ENCODE measurements at regions not wholly inside any gene's neighbourhood (a gene's known extent, or its start where the extent isn't known, plus 50 kb on each side); places are given as distances from the start of the nearest gene placed in this dataset.

GRCh38 chr9:38201844-38202243 is 132.8 kb upstream of the SHB start:
- no peak overlapping the region for H3K4me3 Mint-ChIP-seq
- H3K27me3 Mint-ChIP-seq (ENCODE audit: low read depth), result peaks cover 99% of the 10 kb centered on the region

More at GRCh38 chr9:38201844-38202243, 132.8 kb upstream of the SHB start:
- H3K23me2 ChIP-seq (ENCODE audit: insufficient read length, low read depth, low read length, poor library complexity, severe bottlenecking), result no peaks in the 10 kb centered on the region
- H3T11ph ChIP-seq (ENCODE audit: low read length), result no peak overlapping the region
- no peak for TF ChIP-seq CTCF (conservative IDR thresholded peaks at IDR 0.05)
- H3K27me3 ChIP-seq (ENCODE audit: insufficient read depth, low read length), result no peaks in the 10 kb centered on the region; the same call in 1 of the 2 replicates
- peaks cover 7 to 12% of the 10 kb centered on the region in 2 experiments; a peak in 4 of 5 replicates for H3K9me3 Mint-ChIP-seq
- H4K91ac ChIP-seq (ENCODE audit: insufficient read length, low read depth, low read length), result no peak overlapping the region
- no CpG with 5 or more reads among the region's 3 CpGs for WGBS (ENCODE audit: extremely low coverage, insufficient read length, low lambda C conversion rate)
- H3K36me3 Mint-ChIP-seq (ENCODE audit: insufficient read depth in 1 of 3, low read depth in 3 of 3), result peaks cover 0 to 13% (median 1%) of the 10 kb centered on the region in 3 experiments; a peak in 2 of 7 replicates
- H3K4me1 Mint-ChIP-seq, result peaks cover 12 to 26% of the 10 kb centered on the region in 2 experiments
- no peaks in the 10 kb centered on the region for H4K20me1 ChIP-seq (ENCODE audit: control insufficient read depth, insufficient read depth, insufficient read length)
- H3K4me2 ChIP-seq (ENCODE audit: insufficient read depth, insufficient read length, low read length), result no peak overlapping the region
- DNase-seq, result no peak
- H2AFZ ChIP-seq (ENCODE audit: low read length), result no peak overlapping the region
- H2BK12ac ChIP-seq (ENCODE audit: insufficient read length, low read depth, low read length), result no peak overlapping the region
- no peak overlapping the region for H2BK15ac ChIP-seq (ENCODE audit: low read depth, low read length)
- no peak overlapping the region for H3K27ac Mint-ChIP-seq
- H3K14ac ChIP-seq (ENCODE audit: insufficient read depth, low read length), result no peak overlapping the region
- H2AK5ac ChIP-seq (ENCODE audit: insufficient read length, low read length), result no peak overlapping the region
- no peaks in the 10 kb centered on the region for H3K79me1 ChIP-seq (ENCODE audit: insufficient read depth, low read depth, low read length, poor library complexity, severe bottlenecking)
- no peak overlapping the region for H2BK5ac ChIP-seq (ENCODE audit: insufficient read length, low read length)
- H4K5ac ChIP-seq (ENCODE audit: insufficient read length, low read depth, low read length), result no peak overlapping the region
- no peaks in the 10 kb centered on the region for H3K9me3 ChIP-seq (ENCODE audit: control insufficient read depth, low read depth, low read length)
- H3K56ac ChIP-seq (ENCODE audit: insufficient read length, low read depth, low read length), result no peak overlapping the region
- no peak overlapping the region for H3K18ac ChIP-seq (ENCODE audit: insufficient read length, low read depth, low read length)
- H3K4me1 ChIP-seq (ENCODE audit: insufficient read depth, low read length), result no peaks in the 10 kb centered on the region; the same call in 1 of the 2 replicates
- no peak overlapping the region for H2BK20ac ChIP-seq (ENCODE audit: low read depth, low read length, poor library complexity, severe bottlenecking)
- H3K4ac ChIP-seq (ENCODE audit: low read depth, low read length), result no peak overlapping the region
- no peak overlapping the region for H3K23ac ChIP-seq (ENCODE audit: insufficient read length, low read depth, low read length)
- no peak overlapping the region for H3K9ac ChIP-seq (ENCODE audit: extremely low read depth, insufficient read length, low read length)
- no peak overlapping the region for H4K8ac ChIP-seq (replicated peaks; ENCODE audit: insufficient read length, low read depth, low read length)
- H2BK120ac ChIP-seq (ENCODE audit: low read depth, low read length, poor library complexity, severe bottlenecking), result no peak overlapping the region
- H3K27ac ChIP-seq (ENCODE audit: insufficient read length, low read depth, low read length), result no peak overlapping the region
- no peaks in the 10 kb centered on the region for H3K79me2 ChIP-seq (ENCODE audit: insufficient read depth, low read length)

Measured in H9 (cell line).